GM12892 (cell line): ENCODE measurements at regions not wholly inside any gene's neighbourhood (a gene's known extent, or its start where the extent isn't known, plus 50 kb on each side); places are given as distances from the start of the nearest gene placed in this dataset.

Experiments used
- POLR2AphosphoS5 ChIP-seq: IDR thresholded peaks from 2 replicates; pipeline ENCODE4 v1.6.1; 2011; ENCODE audit warnings: low read depth, low read length, control low read depth
- TAF1 ChIP-seq: IDR thresholded peaks from 2 replicates; pipeline ENCODE4 v1.6.1; 2011; ENCODE audit warnings: low read depth, mild to moderate bottlenecking, control low read depth, low read length, borderline replicate concordance

DNA sequence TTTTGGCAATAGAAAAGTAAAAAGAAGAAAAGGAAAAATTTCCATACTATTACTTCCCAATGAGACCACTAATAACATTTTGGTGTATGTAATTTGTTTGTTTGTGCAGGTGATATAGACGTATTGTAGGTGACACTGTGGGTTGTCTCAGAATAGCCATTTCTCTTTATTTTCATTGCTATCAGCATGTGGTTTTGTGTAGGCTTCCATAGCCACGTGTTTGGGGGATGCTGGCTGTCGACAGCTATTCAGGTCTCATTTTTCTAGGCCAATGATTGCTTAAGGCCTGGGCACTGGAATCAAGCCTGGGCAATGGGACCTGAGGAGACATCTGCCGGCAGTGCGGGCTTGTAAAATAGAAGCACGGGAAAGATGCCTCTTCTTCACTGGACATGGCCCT lies 71.0 kb upstream of the KCTD1 start:
- TF ChIP-seq POLR2AphosphoS5 (no peak), TAF1 (no peak)
